ENCODE measurements at regions not wholly inside any gene's neighbourhood (a gene's known extent, or its start where the extent isn't known, plus 50 kb on each side); places are given as distances from the start of the nearest gene placed in this dataset.

- DNase-seq = no peak
These were observed 60.1 kb upstream of the MSX2 start for GRCh38 chr5:174664180-174664850.

GRCh38 chr5:174665347-174665746, 59.0 kb upstream of the MSX2 start:
- no peak for DNase-seq

GRCh38 chr5:174667526-174667925, 56.9 kb upstream of the MSX2 start:
- DNase-seq = no peak

- no peak for DNase-seq
These were observed 56.0 kb upstream of the MSX2 start for GRCh38 chr5:174668349-174668748.

All from DMS53 (cell line).